ENCODE measurements at regions not wholly inside any gene's neighbourhood (a gene's known extent, or its start where the extent isn't known, plus 50 kb on each side); places are given as distances from the start of the nearest gene placed in this dataset.

DNA sequence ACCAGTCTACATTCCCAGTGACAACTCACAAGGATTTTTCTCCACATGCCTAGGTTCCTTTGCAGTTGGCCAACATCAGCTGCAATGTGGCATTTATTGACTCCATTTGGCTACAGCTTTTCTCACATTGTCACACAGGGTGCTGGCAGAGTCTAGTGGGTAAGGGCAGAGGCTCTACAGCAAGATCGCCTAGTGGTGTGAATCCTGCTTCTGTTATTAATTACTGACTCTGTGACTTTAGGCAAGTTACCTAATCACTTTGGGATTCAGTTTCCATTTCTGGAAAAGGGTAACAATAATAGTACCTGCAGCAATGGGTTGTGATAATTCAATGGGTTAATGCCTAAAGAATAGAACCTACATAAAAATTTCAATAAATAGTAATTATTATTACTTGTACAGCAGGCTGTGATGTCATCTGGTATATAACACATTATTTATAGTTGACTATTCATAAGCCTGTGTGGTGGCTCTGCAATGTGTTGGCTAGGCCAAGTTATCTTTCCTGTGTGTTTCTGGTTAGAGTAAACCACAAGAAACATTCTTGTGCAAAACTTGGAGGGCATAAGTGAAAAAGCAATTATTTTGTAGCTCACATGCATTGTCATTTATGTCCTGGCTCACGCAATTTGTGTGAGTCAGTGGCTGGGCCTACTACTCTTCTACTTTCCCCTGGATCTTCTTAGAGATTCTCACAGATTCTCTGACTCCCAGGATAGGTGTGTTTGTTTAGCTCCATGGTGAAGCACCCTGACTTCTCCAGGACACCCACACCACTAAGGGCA, 59.5 kb downstream of the PTGS2 start:
- no peak for DNase-seq (ENCODE audit: low spot score)

DNA sequence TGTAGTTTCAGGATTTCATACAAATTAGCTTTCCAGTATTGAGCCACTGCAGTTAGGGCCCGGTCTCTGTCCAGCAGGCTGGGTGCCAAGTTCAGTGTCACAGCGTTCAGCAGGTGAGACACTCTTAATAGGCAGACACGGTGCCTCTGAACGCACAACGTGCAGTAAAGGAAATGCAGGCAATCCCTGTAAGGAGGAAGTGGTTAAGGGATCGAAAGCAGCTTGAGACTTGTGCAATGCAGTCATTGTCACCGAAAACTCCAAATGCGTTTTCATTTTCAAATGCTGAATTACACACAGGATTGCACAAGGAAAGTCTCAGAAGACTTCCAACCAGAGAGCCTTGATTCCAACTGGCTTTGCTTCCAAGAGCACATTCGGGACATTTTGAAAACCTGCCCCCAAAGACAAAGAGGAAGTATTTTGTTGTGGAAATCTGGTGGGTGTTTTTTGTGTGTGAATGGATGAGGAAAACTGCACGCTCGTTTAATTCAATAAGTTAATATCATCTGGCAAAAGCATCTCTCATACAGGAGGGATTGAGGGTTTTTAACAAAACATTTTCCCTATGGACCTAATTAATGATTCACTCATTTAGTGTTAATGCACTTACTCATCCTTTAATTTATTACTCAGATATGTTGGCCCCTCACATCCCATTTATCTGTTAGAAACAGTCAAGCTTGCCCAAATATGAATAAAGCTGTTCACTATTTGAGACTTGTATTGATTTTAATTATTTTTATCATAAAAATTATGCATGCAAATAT, 61.6 kb downstream of the PTGS2 start:
- DNase-seq (ENCODE audit: low spot score) = no peak

DNA sequence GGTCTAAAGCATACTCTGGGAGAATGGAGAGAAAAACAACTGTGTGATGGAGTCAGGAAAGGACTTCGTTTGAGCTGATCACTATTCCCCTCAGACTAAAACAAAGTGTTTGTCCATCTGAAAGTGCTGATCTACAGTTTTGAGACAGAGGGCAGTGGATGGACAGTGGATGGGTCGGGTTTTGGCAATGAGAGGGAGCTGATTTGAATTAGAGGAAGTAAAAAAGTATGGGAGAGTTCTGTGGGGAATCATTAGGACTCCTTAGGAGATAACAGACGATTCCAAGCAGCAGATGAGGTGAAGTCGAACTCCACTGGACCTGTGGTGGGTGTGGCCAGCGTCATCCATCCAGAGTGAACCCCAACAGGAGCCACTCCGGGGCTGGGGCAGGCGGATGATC, 62.3 kb downstream of the PTGS2 start:
- no peak for DNase-seq (ENCODE audit: low spot score)

DNA sequence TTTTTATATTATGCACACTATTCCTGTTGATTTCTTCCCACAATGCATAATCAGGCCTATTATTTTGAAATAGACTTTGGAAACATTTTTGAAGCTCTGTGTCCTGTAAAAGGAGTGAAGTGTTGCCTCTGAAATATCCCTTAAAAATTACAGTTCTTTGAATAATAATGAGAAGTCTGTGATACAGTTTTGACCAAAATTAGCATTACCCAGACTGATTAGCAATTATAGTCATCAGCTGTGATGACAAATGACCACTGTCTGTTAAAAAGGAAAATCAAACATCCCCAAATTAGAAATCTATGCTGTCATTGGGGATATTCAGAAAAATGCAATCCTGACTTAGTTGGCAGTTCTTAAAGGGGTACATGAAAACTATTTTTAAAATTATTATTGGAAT, 63.7 kb downstream of the PTGS2 start:
- no peak for DNase-seq (ENCODE audit: low spot score)

DNA sequence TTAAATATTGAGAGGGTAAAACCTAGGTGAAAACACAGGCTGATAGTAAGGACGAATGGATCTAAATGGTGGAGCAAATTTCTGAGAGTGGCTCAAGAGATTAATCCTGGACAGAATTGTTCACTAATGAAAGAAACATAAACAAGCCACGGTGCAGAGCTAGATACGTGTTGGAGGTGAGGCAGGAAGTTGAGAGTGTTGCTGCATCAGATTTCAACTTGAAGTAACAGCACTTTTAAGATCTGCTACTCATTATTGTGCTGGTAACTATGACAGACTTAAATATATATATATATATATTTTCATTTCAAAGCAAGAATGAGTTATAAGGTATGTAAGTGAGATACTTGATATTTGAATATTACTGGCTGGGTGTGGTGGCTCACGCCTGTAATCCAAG, 64.9 kb downstream of the PTGS2 start:
- no peak for DNase-seq (ENCODE audit: low spot score)

DNA sequence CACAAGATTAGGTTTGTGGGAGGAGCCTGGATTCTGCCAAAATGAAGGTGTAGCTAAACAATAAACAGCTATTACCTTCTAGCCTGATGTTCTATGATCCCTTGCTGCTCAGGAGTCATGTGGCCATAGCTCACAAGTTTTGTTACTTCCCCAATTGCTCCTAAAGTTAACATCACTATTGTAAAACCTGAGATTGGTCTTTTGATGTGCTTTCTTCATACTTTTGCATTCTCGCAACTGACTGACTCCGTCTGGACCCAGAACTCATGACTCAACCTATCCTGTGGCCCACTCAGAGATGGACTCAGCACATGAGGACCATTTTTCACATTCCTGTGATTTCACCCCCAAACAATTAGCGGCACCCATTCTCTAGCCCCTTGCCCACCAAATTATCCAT, 69.1 kb downstream of the PTGS2 start:
- DNase-seq (ENCODE audit: low spot score) = no peak

DNA sequence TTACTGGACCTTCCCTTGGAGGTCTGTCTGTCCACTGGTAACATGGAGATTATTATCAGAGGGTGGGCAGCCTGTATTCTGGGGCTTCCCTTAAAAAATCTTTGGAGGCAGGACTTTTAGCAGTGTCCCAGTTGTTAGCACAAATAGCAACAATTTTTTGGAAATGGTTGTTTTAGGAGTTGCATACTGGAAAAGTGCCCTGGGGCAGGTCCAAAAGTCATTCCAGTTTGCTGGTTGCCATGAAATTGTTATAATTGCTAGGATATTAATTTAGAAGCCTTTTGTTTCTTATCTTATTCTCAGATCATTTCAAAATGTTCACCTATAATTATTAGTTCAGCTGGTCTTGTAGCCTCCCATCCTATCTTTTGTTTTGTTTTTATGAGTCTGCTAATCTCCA, 71.0 kb downstream of the PTGS2 start:
- no peak for DNase-seq (ENCODE audit: low spot score)

DNA sequence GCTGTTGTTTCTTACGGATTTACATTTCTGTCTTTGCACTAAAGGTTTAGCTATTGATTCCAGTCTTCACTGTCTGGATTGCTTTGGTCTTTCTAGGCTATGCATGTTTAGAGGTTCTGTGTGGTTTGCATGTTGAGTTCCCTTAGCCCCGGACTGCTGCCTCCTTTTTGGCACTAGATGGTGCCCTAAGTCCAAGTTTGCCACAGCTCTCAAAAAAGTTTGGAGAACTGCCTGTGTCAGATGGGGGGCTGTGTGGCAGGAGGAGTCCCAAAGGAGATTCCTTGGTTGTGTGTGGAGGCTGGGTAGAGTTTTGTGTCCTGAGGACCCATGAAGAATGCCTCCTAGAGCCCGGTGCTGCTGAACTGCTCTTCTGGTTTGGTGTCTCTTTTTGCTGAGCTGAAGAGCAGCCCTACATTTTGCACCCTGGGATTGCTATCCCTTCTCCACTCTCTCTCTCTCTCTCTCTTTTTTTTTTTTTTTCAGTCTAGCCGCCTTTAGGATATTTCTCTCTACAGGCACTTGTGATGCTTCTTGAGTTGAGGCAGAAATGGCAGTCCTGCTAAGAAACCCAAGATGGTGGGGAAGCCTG, 74.4 kb downstream of the PTGS2 start:
- peak; percentile 51 for DNase-seq (ENCODE audit: low spot score)

DNA sequence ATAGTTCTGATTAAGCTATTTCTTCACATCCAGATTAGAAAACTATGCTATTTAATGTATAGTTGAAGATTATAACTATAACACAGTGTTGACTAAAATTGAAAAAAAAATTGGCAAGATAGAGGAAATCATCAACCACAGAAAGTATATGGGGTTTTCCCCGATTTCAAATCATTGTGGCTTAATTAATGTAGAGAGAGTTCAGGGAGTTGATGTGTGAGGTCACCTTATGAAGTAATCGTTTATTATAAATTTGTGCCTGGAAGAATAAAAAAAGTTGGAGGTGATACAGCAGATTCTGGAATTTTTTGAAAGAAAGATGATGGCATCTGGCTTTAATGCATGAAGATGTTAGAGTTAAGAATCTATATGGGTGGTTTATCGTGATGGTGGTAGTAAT, 84.3 kb downstream of the PTGS2 start:
- no peak for DNase-seq (ENCODE audit: low spot score)

DNA sequence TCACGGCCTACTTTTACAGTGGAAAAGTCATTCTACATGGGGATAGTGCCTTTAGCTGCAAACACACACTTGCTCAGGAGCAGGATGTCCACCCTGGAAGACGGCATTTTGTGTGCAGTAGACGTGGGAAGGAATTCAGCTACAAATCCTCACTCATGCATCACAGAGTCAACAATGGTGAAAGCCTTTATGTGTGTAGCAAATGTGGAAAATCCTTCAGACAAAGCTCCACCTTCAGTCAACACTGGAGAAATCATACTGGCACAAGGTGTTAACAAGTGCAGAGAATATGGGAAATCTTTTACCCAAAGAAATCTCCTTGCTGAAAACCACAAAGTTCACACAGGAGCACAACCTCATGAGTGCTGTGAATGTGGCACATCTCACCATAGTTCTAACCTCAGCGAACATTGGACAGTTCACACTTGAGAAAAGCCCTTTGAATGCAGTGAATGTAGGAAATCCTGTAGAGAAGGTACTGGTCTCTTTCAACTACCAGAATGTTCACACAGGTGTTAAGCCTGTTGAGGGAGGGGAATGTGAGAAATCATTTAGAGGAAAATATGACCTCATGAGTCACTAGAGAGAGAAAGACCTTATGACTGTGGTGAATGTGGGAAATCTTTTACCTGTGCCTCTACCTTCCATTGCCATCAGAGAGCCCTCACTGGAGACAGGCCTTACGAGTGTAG, 101.8 kb downstream of the PTGS2 start:
- no peak for DNase-seq (ENCODE audit: low spot score)

DNA sequence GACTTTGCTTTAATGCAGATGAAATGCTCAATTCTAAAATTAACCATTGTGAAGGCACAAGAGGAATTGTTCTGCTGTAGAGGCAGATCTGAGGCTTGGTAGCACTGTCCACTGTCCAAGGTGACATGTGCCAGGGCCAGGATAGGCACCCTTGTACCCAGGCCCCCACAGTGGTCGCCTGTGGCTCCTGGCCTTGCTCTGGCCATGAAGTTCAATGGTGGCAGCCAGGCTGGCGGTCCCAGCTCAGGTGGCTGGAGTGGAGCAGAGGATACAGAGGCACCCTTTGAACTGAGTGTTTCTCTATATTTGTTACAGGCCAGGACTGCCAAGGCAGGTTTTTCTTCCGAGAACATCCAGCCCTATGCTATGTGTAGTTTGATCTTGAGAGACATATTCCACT, 102.6 kb downstream of the PTGS2 start:
- no peak for DNase-seq (ENCODE audit: low spot score)

DNA sequence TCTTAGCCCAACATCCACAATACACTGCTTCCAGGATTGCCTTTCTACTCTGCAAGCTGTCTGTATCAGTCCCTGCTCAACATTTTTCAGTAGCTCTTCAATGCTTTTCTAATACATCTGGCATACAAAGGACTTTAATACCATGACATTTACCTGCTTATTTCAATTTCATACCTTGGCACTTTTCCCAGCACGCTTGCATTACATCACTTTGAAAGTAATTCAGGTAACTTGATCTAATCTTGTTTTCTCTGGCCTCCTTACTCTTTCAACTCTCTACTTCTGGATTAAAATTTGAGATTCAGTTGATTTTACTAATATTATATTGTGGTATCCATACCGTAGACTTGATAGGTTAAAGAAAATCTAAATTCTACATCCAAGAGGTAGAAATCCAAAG, 103.0 kb downstream of the PTGS2 start:
- DNase-seq (ENCODE audit: low spot score) = no peak

DNA sequence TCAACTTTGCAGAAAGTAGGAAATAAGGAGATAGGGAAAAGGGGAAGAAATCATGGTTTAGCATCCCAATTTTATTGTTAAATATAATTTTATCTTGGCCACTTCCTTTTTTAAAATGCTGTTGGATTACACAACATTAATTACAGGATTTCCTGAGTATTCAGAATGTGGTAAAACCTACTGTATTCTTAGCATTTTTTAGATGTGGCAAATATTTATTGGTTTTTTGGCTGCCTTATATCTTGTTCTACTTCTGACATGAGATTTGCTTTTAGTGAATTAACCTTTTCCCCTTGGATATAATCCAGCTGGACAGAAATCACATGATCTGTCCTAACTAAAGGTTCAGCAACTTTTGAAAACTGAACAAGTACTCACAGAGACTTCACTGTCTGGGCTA, 104.9 kb downstream of the PTGS2 start:
- DNase-seq (ENCODE audit: low spot score) = no peak

DNA sequence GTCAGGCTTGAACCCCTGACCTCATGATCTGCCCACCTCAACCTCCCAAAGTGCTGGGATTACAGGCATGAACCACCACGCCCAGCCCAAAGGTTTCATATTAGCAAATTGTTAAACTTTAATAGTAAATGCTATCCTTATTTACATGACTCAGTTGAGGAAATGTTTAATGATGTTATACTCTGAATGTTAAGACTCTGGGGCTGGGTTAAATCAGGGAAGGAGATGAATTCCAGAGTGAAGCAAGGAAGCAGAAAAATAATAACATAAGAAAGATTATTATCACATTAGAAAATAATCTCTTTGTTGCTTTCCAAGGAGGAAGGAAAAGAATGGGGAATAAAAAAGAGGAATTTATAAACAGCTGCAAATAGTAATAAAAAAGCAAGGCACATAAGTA, 105.3 kb downstream of the PTGS2 start:
- DNase-seq (ENCODE audit: low spot score) = no peak

DNA sequence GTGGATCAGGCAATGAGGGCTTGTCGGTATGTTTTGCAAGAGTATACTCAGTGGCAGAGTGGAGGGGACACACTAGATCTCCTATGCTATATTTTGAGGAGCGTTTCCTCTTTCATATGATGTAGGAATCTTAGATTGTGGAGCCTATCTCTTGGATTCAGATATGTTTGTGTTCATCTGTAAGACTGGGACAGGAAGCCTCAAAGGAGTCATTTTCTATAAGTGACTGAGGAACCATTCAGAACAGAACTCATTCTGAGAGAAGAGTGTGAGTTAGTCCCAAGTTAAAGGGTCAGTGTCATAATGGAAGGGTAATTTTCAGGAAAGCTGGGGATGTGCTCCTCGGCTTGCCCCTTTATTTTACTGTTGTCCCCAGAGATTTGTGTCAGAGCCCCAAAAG, 107.7 kb downstream of the PTGS2 start:
- DNase-seq (ENCODE audit: low spot score) = no peak

DNA sequence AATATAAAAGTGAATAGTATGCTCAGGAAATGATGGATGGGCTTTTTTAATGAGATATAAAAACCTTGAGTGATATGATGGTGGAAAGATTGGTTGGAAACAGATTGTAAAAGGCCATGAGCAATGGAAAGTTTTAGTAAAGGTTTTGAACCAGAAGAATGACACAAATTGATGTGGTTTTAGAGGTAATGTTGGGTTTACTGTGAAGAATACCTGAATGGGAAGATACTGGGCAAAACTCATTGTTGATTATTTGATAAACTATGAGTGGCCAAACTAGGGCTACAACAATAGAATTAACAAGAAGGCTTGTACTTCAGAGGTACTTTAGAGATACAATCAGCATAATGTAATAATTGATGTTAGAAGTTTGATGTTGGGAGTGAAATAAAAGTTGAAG, 108.5 kb downstream of the PTGS2 start:
- DNase-seq (ENCODE audit: low spot score) = no peak

DNA sequence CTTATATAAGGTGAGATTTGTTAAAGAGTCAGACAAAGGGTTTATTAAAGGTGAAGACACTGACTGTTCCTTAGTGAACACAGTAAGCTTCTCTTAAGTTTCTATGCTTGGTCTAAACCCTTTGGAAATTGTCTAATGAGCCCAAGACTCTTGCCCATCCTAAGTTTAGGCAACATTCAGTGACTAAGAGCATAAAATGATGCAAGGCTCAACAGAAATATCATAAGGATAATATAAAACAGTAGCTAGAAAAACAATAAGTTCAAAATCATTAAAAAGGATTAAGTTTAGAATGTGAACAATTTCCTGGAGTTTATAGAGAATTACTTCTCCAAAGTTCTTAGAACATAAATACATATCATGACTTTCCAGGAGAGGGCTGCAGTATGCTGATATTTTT, 108.9 kb upstream of the PDC start:
- no peak for DNase-seq (ENCODE audit: low spot score)

DNA sequence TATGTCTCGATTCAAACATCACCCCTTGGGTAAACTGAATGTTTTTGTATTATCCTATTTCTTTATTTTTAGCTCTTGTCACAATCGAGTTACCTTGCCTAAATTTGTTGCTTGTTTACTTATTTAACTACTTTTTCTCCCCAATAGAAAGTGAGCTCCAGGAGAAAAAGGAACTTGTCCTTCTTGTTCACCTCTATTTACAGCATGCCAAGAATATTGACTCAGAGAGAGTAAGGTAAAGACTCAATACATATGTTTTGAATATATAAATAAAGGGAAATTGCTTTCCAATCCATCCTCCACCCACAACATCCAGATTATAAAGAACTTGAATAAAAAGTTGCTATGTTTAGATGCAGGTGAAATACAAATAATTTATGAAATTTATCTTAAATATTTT, 107.3 kb upstream of the PDC start:
- DNase-seq (ENCODE audit: low spot score) = no peak

DNA sequence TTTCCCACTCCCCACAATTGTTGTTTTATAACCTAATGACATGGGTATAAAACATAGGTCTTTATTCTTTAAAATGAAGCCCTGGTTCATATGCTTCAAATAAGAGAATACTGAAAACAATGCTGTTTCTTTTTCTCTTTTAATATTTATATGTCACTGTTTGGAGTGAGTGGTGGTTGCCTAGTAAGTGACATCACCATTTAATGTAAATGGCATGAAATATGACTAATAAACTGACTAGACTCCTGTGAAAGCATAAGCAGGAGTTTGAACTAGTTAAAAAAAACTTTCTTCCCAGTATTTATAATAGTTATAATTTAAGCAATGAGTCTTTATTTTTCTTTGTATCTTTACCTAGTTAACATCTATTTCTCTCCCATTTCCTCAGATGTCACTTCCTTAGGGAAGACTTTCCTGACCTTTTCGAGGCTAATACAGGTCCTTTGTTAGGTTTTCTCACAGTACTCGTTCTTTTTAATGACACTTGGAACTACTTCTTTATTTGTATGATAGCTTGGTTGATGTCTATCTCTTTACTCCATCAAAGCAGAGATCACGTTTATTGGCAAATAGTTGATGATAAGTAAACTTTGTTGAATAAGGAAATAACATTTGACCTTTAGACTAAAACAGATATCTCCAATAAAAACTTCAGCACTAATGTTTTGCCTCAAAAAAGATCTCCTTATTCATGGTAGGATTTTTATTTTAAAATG, 105.4 kb upstream of the PDC start:
- DNase-seq (ENCODE audit: low spot score) = no peak

DNA sequence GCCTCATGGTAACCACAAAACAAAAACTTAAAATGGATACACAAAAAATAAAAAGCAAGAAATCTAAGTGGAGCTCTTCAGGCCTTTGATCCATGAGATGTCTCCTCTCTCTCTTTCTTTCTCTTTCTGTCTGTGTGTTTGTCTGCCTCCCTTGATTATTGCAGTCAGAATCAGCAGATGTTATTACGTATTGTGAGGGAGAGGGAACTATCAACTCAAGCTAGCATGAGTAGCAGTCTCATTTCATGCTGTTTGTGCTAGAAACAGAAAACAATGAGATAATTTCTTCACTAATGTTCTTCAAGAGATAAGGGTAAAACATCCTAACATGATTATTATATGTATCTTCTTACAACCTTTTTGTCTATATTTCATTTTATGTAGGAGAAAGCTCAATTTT, 103.7 kb upstream of the PDC start:
- no peak for DNase-seq (ENCODE audit: low spot score)

DNA sequence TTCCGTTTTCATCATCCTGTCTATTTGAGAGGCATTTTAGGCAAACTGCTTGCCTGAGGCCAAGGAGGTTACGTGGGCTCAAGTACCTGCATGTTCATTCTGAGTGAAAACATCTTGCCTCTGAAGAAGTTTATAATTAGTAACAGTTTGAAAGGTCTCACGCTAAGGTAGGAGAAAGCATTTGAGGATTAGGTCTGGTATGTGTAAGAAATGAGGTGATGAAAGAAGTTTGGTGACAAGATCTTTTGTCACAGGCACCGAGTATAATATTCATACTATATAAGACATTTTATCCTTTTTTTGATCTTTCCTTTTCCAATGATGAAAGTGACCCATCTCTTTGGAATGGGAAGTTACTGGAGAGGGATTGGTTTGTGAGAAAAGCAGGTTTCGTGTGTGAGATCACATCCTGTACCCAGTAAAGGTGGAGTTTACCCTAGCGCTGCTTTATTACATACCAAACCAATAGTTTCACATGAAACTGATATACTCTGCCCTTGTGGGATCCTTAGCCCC, 98.7 kb upstream of the PDC start:
- no peak for DNase-seq (ENCODE audit: low spot score)

All from iPS-NIHi11 (cell line).